ENCODE measurements at regions not wholly inside any gene's neighbourhood (a gene's known extent, or its start where the extent isn't known, plus 50 kb on each side); places are given as distances from the start of the nearest gene placed in this dataset.
"Not testable (repeated sequence)": the region's sequence is repeated elsewhere in the genome, so short reads cannot be mapped to it uniquely, and the experiment has no call there.

- DNase-seq = no peak
Measured at GRCh38 chr9:80679916-80680315, 1009.4 kb downstream of the TLE1 start.

GRCh38 chr9:80678906-80679305 is 1010.4 kb downstream of the TLE1 start:
- no peak for DNase-seq

GRCh38 chr9:80673496-80673895 is 1015.9 kb downstream of the TLE1 start:
- DNase-seq = no peak

- no peak for DNase-seq
Measured at GRCh38 chr9:80665479-80665878, 1023.9 kb downstream of the TLE1 start.

- no peak for DNase-seq
Measured at GRCh38 chr9:80664327-80665210, 1024.8 kb downstream of the TLE1 start.

GRCh38 chr9:80659751-80660150 is 1029.6 kb downstream of the TLE1 start:
- DNase-seq = not testable (repeated sequence)

- DNase-seq = no peak
Measured at GRCh38 chr9:80651044-80651443, 1038.3 kb downstream of the TLE1 start.

- no peak for DNase-seq
Measured at GRCh38 chr9:80649496-80649895, 1039.9 kb downstream of the TLE1 start.

GRCh38 chr9:80649001-80649420 is 1040.3 kb downstream of the TLE1 start:
- no peak for DNase-seq

- DNase-seq = no peak
Measured at GRCh38 chr9:80648336-80648735, 1041.0 kb downstream of the TLE1 start.

- DNase-seq = no peak
Measured at GRCh38 chr9:80646211-80646610, 1043.1 kb downstream of the TLE1 start.

GRCh38 chr9:80644044-80644443 is 1045.3 kb downstream of the TLE1 start:
- DNase-seq = no peak

- DNase-seq = no peak
Measured at GRCh38 chr9:80635065-80635464, 1054.3 kb downstream of the TLE1 start.

- DNase-seq = no peak
Measured at GRCh38 chr9:80632041-80632440, 1057.3 kb downstream of the TLE1 start.

- no peak for DNase-seq
Measured at GRCh38 chr9:80622508-80622907, 1050.7 kb downstream of the TLE4 start.

- no peak for DNase-seq
Measured at GRCh38 chr9:80619356-80619755, 1047.6 kb downstream of the TLE4 start.

GRCh38 chr9:80615964-80616363 is 1044.2 kb downstream of the TLE4 start:
- no peak for DNase-seq

- DNase-seq = no peak
Measured at GRCh38 chr9:80605793-80606192, 1034.0 kb downstream of the TLE4 start.

GRCh38 chr9:80605129-80605528 is 1033.4 kb downstream of the TLE4 start:
- no peak for DNase-seq

- no peak for DNase-seq
Measured at GRCh38 chr9:80602291-80602690, 1030.5 kb downstream of the TLE4 start.

- DNase-seq = no peak
Measured at GRCh38 chr9:80596579-80596978, 1024.8 kb downstream of the TLE4 start.

- DNase-seq = no peak
Measured at GRCh38 chr9:80595192-80595591, 1023.4 kb downstream of the TLE4 start.

- DNase-seq = no peak
Measured at GRCh38 chr9:80592413-80592812, 1020.6 kb downstream of the TLE4 start.

- DNase-seq = no peak
Measured at GRCh38 chr9:80586786-80587330, 1015.1 kb downstream of the TLE4 start.

- DNase-seq = no peak
Measured at GRCh38 chr9:80571953-80572352, 1000.2 kb downstream of the TLE4 start.

Measured in activated CD8-positive, alpha-beta memory T cell treated with anti-CD3 and anti-CD28 coated beads, Interleukin-2, amount 50 U/mL, for 48 hours (primary cell).